ENCODE measurements at regions not wholly inside any gene's neighbourhood (a gene's known extent, or its start where the extent isn't known, plus 50 kb on each side); places are given as distances from the start of the nearest gene placed in this dataset.

- no peak for TF ChIP-seq CTCF (IDR thresholded peaks at IDR 0.05)
- no peak for TF ChIP-seq TAF1 (IDR thresholded peaks at IDR 0.05; ENCODE audit: borderline replicate concordance, low read depth, low read length)
- no peak for TF ChIP-seq USF2 (IDR thresholded peaks at IDR 0.05; ENCODE audit: borderline replicate concordance, low read depth, low read length)
- no peak for TF ChIP-seq USF1 (IDR thresholded peaks at IDR 0.05; ENCODE audit: borderline replicate concordance, low read depth)
- no peak for TF ChIP-seq SIN3A (IDR thresholded peaks at IDR 0.05; ENCODE audit: borderline replicate concordance, low read depth, low read length)
- no peak for TF ChIP-seq MAX (IDR thresholded peaks at IDR 0.05; ENCODE audit: low read depth)
- no peak for TF ChIP-seq EZH2phosphoT487 (IDR thresholded peaks at IDR 0.05; ENCODE audit: borderline replicate concordance, low read depth)
- TF ChIP-seq JUND (IDR thresholded peaks at IDR 0.05), result no peak
- no peak for TF ChIP-seq FOXJ3 (CRISPR knock-in tag; IDR thresholded peaks at IDR 0.05)
These were observed 74.3 kb upstream of the CYRIA start for GRCh38 chr2:16739778-16740581.
